HG03565 (cell line): ENCODE measurements at regions not wholly inside any gene's neighbourhood (a gene's known extent, or its start where the extent isn't known, plus 50 kb on each side); places are given as distances from the start of the nearest gene placed in this dataset.
"Not testable (repeated sequence)": the region's sequence is repeated elsewhere in the genome, so short reads cannot be mapped to it uniquely, and the experiment has no call there.

Experiments
- ATAC-seq: cut with Tn5 transposase; IDR thresholded peaks from one replicate; pipeline ENCODE4 v1.9.1; 2021; ENCODE audit warnings: mild to moderate bottlenecking, moderate library complexity; ENCODE audit not compliant: unreplicated experiment

GRCh38 chr2:7140306-7140705, 223.1 kb downstream of the RNF144A start:
- no peak for ATAC-seq

GRCh38 chr2:7145707-7146106, 228.5 kb downstream of the RNF144A start:
- no peak for ATAC-seq

- ATAC-seq, result no peak
Observed at GRCh38 chr2:7146151-7146550, 228.9 kb downstream of the RNF144A start.

- ATAC-seq, result no peak
Observed at GRCh38 chr2:7154656-7155055, 237.4 kb downstream of the RNF144A start.

- no peak for ATAC-seq
Observed at GRCh38 chr2:7161501-7161900, 244.3 kb downstream of the RNF144A start.

- ATAC-seq, result no peak
Observed at GRCh38 chr2:7165736-7166135, 248.5 kb downstream of the RNF144A start.

GRCh38 chr2:7167801-7168411, 250.7 kb downstream of the RNF144A start:
- no peak for ATAC-seq

- ATAC-seq, result no peak
Observed at GRCh38 chr2:7169593-7169992, 252.4 kb downstream of the RNF144A start.

- ATAC-seq, result not testable (repeated sequence)
Observed at GRCh38 chr2:7178996-7179395, 261.8 kb downstream of the RNF144A start.

- ATAC-seq, result no peak
Observed at GRCh38 chr2:7180638-7181370, 263.6 kb downstream of the RNF144A start.

GRCh38 chr2:7182525-7182924, 265.3 kb downstream of the RNF144A start:
- ATAC-seq, result no peak

GRCh38 chr2:7189106-7189505, 271.9 kb downstream of the RNF144A start:
- ATAC-seq, result no peak

- ATAC-seq, result no peak
Observed at GRCh38 chr2:7190587-7191324, 273.5 kb downstream of the RNF144A start.

- ATAC-seq, result no peak
Observed at GRCh38 chr2:7191932-7192331, 274.7 kb downstream of the RNF144A start.

GRCh38 chr2:7193457-7193856, 276.2 kb downstream of the RNF144A start:
- ATAC-seq, result no peak

GRCh38 chr2:7194950-7195349, 277.7 kb downstream of the RNF144A start:
- ATAC-seq, result no peak

GRCh38 chr2:7196883-7197282, 279.7 kb downstream of the RNF144A start:
- ATAC-seq, result no peak

- ATAC-seq, result no peak
Observed at GRCh38 chr2:7201851-7202250, 284.6 kb downstream of the RNF144A start.

- ATAC-seq, result peak; percentile 61
Observed at GRCh38 chr2:7203056-7203467, 285.9 kb downstream of the RNF144A start.

- ATAC-seq, result no peak
Observed at GRCh38 chr2:7205151-7205830, 288.1 kb downstream of the RNF144A start.

- no peak for ATAC-seq
Observed at GRCh38 chr2:7206111-7206810, 289.0 kb downstream of the RNF144A start.
